ENCODE measurements at regions not wholly inside any gene's neighbourhood (a gene's known extent, or its start where the extent isn't known, plus 50 kb on each side); places are given as distances from the start of the nearest gene placed in this dataset.
"Not testable (repeated sequence)": the region's sequence is repeated elsewhere in the genome, so short reads cannot be mapped to it uniquely, and the experiment has no call there.

DNA sequence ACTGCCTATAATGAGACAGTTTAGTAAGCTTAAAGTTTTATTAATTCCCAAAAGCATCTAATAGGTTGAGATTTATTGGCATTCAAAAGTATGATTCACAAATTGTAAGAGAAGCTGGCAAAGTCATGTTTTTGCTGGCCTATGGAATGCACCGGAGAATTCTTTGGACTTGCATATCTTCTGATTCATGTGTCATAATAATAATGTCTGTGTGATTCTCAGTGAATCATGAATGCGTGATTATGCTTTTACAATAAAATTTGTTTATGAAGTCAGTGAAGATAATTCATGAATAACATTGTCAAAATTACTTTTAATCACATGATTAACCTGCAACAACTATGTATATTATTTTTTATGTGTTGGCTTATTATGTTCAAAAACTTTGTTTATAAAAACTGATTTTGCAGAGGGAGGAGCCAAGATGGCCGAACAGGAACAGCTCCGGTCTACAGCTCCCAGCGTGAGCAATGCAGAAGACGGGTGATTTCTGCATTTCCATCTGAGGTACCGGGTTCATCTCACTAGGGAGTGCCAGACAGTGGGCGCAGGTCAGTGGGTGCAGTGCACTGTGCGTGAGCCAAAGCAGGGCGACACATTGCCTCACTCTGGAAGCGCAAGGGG, 389.2 kb downstream of the SRGAP2C start:
- not testable (repeated sequence) for DNase-seq

DNA sequence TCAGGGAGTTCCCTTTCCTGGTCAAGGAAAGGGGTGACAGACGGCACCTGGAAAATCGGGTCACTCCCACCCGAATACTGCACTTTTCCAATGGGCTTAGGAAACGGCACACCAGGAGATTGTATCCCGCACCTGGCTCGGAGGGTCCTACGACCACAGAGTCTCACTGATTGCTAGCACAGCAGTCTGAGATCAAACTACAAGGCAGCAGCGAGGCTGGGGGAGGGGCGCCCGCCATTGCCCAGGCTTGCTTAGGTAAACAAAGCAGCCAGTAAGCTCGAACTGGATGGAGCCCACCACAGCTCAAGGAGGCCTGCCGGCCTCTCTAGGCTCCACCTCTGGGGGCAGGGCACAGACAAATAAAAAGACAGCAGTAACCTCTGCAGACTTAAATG, 389.7 kb downstream of the SRGAP2C start:
- not testable (repeated sequence) for DNase-seq

DNA sequence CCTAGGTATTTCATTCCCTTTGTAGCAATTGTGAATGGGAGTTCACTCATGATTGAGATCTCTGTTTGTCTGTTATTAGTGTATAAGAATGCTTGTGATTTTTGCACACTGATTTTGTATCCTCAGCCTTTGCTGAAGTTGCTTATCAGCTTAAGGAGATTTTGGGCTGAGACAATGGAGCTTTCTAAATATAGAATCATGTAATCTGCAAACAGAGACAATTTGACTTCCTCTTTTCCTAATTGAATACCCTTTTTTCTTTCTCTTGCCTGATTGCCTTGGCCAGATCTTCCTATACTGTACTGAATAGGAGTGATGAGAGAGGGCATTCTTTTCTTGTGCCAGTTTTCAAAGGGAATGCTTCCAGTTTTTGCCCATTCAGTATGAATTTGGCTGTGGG, 398.1 kb downstream of the SRGAP2C start:
- DNase-seq = not testable (repeated sequence)

DNA sequence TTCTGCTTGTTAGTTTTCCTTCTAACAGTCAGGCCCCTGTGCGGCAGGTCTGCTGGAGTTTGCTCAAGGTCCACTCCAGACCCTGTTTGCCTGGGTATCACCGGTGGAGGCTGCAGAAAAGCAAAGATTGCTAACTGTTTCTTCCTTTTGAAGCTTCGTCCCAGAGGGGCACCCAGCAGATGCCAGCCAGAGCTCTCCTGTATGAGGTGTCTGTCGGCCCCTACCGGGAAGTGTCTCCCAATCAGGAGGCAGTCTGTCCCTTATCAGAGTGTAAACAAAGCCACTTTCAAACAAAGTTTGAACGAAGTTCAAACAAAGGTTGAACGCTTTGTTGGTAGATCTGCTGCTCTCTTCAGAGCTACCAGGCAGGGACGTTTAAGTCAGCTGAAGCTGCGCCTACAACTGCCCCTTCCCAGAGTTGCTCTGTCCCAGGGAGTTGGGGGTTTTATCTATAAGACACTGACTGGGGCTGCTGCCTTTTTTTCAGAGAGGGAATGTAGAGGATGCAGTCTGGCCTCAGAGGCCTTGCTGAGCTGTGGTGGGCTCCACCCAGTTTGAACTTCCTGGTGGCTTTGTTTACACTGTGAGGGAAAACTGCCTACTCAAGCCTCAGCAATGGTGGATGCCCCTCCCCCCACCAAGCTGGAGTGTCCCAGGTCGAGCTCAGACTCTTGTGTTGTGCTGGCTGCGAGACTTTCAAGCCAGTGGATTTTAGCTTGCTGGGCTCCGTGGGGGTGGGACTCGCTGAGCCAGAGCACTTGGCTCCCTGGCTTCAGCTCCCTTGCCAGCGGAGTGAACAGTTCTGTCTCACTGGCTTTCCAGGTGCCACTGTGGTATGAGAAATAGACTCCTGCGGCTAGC, 401.8 kb downstream of the SRGAP2C start:
- DNase-seq = no peak

DNA sequence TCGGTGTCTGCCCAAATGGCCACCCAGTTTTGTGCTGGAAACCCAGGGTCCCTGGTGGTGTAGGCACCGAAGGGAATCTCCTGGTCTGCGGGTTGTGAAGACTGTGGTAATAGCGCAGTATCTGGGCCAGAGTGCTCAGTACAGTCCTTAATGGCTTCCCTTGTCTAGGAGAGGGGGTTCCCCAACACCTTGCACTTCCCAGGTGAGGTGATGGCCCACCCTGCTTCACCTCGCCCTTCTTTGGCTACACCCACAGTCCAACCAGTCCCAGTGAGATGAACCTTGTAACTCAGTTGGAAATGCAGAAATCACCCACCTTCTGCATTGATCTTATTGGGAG, 402.4 kb downstream of the SRGAP2C start:
- no peak for DNase-seq

DNA sequence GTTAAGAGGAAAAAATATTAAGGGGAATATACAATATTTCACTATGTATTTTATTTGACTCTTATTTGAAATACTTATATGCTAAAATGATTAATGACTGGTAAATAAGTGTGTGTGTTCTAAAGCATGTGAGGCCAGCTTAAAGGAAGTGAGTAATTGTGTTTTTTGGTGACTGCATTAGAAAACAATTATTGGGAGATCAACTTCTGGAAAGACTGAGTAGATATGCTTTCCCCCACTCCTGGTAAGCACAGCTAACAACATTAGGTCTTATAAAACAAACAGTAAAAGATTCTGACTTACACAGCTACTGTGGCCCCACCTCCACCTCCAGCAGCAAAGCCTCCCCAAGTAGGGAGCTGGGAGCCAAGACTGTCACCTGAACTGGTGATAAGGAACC, 403.0 kb downstream of the SRGAP2C start:
- DNase-seq = no peak

DNA sequence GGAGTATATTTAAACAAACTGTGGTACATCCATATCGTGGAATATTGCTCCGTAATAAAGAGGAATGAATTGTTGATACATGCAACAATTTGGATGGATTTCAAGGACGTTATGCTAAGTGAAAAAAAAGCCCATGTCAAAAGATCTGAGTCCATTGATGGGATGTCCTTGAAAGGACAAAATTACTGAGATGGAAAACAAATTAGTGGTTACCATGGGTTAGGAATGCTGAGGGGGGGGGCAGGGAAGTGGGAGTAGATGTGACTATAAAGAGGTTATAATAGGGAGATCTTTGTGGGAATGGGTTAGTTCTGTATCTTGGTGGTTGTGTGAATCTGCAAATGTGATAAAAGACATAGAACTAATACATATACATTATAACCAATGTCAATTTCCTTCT, 409.3 kb downstream of the SRGAP2C start:
- DNase-seq = no peak

DNA sequence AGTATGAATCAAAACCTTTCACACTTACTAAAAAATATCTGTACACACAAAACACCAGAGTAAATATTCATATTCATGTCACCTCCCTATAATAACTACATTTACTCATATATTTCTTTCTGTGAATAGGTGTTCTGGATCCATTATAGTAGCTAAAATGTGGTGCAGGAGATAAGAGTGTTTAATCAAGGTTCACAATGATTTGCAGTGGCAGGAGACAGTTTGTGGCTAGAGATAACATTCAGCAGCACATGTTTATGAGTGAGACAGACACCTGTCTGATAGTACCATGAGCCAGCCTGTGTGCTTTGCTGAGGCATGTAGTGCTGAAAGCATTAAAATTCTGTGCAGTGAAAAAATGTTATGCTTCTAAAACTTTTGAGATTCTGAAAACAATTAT, 410.3 kb downstream of the SRGAP2C start:
- no peak for DNase-seq

DNA sequence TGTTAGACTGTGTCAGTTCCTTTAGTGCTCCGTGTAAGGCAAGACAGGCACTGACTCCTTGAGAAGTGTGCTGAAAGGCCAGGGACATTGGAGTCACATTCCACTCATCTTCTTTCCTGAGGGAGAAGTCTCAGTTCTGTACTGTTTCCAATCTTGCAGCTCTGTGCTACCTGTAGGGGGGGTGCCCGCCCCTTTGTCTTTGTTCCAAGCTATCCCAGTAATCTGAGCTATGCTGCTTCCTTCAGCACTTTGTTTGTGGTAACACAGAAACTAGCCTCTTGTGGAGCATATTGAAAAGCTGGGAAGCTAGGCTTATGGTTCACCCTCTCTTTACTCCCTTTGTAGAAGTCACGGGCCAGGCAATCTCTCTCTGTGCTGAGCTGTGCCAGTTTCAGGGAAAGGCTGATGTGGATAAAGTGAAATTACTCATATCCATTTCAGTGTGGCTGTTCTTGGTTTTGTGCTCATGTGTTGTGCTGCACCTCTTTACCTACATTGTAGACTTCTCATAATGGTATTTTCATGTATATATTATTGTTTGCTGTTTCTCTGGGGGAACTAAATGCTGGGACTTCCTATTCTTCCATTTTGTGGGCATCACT, 420.2 kb downstream of the SRGAP2C start:
- DNase-seq = not testable (repeated sequence)

DNA sequence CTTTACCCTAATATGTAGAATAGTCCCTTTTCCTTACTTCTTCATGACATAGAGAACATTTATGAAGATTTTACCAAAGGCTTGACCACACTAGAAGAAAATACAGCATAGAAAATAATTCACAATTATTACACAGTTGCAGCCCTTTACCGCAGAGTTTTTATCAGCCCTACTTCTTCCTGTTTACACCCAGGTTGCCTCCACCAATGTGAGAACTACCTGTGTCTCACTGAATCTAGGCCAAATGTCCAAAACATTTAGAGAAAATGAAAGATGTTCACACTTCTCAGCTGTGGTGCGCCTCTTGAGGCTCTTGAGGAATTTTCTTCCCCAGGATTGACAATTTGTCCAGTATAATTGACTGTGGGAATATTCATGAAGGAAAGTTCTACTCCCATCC, 422.7 kb downstream of the SRGAP2C start:
- not testable (repeated sequence) for DNase-seq

Data from right kidney (tissue), 1 donor.